ENCODE measurements at regions not wholly inside any gene's neighbourhood (a gene's known extent, or its start where the extent isn't known, plus 50 kb on each side); places are given as distances from the start of the nearest gene placed in this dataset.
"Not testable (repeated sequence)": the region's sequence is repeated elsewhere in the genome, so short reads cannot be mapped to it uniquely, and the experiment has no call there.

DNA sequence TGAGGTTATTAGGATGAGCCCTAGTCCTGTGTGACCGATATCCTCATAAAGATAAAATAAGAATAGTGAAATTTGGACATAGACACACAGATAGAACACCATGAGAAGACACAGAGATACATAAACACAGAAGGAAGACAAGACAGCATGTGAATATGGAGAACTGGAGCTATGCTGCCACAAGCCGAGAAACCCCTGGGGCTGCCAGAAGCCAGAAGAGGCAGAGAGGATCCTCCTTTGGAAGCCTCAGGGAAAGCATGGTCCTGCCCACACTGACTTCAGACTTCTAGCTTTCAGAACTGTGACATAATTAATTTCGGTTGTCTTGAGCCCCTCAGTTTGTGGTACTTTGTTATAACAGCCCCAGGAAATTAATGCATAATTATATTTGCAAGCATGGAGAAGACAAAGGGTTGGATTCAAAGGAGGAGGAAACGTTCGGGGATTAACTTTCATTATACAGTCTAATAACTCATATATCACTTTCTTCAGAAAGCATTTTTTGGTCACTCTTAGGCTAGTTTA, 1501.8 kb upstream of the FLRT2 start:
- DNase-seq: no peak

DNA sequence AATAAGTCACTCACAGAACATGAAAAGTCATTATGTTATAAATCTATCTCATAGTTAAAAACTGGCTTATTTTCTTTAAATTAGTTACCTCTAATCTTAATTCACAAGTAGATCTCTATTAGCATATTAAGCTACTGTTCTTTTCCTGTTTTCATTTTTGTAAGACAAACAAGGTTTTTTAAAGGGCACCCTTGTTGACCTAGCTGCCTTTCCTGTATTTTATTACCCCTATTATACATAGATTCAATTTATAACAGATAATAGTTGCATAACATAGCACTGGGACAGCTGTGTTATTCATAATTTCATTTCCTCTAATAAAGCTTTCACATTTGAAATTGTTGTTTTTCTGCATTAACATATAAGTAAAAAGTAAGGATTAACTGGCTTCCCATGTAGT, 1500.7 kb upstream of the FLRT2 start:
- DNase-seq: no peak

DNA sequence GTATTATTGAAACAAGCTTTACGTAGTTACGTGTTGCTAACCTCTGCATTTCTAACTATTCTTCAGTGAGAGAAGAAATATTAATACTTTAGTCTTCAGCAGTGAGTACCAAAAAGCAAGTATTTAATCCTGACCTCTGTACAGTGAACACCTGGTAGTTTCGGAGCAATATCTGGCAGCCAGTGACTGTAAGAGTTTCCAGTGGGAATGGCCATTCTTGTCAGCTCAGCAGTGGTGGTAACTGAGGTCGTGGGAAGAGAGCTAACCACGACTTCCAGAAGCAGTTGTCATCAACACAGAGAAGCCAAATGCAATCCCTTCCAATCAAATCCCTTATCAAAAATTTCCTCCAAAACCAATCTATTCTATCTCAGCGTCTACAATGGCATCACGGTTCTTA, 1500.2 kb upstream of the FLRT2 start:
- no peak for DNase-seq

DNA sequence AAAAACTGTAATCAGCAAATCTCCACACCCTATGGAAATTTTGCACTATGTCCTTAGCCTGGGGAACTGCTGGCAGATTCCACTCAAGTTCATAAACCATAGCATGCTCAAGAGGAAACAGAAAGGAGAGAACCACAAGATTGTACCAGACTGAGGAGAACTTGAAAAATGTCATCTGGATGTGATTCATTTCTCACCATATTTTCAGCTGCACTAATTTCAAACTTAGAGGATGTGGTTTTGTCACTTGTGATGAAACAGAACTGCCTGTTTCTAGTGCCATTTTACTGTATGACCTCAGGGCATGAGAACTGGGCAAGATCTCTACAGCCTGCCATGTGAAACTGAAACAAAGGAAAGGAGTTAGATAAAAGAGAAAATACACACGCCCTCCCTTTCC, 1493.1 kb upstream of the FLRT2 start:
- DNase-seq: no peak

DNA sequence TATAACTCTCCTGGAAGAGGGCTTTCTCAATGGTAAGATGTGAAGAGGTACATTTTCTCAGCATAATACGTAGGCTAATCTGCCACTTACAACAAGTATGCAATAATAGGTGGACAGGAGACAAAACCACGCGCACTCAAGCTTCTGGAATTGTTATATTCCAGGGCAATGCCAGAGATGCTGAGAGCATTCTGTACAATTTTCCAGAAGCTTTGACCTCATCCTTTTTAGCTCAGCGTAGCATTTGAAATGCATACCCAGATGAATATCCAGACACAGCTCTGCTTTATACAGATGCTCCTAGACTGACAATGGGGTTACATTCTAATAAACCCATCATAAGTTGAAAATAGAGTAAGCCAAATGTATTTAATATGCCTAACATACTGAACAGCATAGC, 1492.4 kb upstream of the FLRT2 start:
- no peak for DNase-seq

DNA sequence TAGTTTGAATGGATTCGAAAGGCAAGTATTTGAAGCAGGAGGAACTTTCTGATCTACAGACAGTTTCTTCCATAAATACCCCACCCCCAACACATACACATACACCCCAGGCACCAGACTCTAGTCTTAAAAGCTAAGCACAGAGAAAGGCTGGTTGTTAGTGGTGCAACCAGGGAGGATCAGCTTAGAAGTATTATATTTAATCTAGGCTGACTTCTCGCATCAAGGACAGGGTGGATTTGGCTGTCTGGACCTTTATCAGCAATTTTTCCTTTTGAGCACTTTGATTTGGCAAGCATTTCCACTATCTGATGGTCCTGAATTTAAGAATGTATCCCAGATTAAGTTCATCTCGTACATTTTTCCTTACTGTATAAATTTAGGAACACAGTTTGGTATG, 1489.8 kb upstream of the FLRT2 start:
- DNase-seq: no peak

DNA sequence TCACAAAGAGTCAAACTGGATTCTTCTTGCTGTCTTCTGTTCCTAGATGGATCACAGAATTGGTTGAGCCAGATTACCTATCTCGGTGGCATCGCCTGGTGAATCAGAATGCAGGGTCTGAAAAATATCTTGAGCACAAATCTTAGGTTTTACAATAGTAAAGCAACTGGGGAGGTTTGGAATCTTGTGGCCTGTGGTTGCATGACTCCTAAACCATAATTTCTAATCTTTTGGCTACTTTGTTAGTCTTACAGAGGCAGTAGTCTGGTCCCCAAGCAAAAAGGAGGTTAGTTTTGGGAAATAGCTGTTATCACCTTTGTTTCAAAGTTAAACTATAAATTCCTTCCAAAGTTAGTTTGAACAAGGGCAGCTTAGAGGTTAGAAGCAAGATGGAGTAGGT, 1488.5 kb upstream of the FLRT2 start:
- DNase-seq: no peak

DNA sequence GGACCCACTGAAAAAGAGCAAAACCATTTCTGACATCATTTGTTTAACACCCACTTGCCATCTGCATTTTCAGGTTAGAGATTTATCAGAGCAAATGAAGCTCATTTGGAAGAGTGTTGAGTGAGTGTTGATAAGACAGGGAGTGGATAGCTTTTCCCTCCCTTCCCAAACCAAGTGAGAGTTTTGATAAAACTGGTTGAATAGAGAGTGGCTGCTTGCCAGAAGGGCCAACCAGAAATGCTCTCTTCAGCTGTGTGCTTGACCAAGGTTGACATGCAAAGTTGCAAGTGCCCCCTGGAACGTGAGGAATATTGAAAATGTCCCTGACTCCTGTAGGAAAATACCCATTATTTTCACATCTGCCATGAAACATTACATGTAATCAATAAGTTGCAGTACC, 1487.0 kb upstream of the FLRT2 start:
- no peak for DNase-seq

DNA sequence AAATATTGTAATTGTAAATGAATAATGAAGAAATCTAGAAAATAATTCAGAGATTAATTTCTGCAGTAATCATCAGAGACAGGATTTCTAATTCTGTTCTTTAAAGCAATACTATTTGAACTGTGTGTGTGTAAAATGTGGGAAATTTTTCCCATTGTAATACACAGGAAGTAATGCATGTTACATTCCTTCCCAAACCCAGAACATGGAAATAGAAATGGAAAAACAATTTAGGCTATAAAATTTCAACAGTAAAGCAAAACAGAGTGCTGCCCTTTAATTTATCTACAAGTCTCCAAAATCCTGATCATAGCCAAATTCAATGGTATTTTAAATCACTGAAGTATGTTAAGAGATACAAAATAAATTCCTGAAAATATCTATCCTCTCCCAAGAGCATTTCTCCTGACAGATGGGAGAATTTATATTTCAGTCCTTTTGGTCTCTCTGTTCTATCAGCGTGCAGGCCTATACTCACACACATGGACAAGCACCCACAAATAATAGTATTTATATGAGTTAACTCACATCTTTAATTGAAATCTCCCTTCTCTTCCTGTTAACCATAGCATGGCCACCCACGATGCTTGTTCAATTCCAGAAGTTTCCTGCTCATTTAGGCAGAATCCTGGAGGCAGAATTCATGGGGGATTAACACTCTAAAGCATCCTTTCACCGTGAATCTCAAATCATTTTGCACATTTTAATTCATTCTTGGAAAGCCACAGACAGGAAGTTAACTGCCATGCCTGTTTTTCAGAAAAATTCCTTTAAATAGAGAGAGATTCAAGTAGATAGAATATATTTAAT, 1465.4 kb upstream of the FLRT2 start:
- DNase-seq: no peak

DNA sequence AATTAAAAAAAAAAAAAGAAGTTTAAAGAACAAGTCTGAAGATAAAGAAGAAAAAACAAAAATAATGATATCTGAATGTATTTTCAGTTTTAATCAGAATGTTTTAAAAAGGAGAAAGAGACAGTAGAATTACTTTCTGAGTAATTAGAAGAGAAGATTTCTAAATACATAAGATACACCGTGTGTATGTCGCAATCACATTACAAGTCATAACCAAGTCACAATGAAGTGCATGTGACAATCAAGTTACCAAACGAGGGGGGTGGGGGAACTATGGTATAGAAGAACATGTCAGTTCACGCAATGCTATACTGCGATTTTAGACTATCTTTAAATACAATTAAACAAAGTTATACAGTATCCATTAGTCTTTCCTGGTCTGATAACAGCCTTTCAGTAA, 1464.1 kb upstream of the FLRT2 start:
- DNase-seq: no peak

DNA sequence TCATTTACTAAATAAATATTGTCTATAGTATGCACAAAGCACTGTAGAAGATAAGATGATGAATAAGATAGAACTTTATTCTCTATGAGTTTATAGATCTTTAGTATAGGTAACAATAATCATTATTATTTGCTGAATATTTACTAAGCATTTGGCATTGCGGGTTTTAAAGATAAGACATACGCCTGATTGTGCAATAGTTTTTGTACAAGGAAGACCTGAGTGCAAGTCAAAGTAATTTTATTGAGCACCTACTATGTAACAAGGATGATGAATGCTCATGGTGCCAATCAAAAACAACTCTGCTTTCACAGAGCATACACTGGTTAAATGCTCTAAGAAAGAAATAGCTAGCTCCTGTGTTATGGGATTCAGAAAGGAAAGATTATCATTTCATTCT, 1461.7 kb upstream of the FLRT2 start:
- no peak for DNase-seq

DNA sequence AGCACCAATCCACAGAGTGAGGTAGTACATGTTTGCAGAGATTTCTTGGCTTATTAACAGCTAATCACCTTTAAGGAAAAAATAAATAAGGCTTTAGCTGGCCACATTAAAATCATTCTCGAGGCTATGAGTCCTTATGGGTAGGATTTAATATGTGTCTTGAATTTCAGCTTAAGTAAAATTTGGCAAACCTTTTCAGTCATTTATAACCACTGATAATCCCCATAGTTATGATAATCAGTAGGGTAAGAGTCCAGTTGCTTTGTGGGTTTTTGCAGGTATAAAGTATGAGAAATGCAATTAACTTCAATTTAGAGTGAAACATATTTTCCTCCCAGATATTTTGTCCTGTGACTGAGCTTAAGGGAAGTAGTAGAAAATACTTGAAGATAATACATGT, 1458.9 kb upstream of the FLRT2 start:
- no peak for DNase-seq

DNA sequence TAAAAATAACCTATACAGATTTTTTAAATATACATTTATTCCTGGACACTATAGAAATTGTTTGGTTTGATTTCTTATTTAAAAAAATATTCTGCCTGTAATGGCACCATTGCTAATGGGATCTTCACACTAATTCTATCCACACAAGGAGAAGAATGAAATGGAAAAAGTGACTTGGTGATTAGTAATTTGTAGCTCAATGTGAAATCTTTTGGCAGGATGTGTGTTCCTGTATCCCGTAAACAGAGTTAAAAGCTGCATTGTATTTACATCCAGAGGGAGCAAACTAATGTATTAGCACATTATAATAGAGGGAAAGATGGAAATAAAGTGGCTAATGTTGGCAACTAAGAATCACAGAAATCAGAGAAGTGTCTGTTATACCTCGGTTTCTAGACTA, 1455.3 kb upstream of the FLRT2 start:
- no peak for DNase-seq

DNA sequence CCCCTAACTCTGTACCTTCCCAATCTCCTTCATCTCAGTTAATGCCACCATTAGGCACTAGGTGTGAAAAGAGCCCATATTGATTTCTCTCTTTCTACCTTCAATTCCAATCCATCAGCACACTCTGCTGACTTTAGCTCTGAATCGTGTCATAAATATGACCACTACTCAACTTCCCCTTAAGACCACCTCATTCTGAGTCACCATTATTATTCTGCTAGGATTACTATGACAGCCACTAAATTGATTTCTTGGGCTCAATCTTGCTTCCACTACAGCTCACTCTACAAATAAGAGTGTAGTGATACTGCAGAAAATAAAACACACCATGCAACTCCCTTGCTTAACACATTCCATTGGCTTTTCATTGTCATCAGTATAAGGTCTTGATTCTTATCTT, 1449.0 kb upstream of the FLRT2 start:
- DNase-seq: no peak

DNA sequence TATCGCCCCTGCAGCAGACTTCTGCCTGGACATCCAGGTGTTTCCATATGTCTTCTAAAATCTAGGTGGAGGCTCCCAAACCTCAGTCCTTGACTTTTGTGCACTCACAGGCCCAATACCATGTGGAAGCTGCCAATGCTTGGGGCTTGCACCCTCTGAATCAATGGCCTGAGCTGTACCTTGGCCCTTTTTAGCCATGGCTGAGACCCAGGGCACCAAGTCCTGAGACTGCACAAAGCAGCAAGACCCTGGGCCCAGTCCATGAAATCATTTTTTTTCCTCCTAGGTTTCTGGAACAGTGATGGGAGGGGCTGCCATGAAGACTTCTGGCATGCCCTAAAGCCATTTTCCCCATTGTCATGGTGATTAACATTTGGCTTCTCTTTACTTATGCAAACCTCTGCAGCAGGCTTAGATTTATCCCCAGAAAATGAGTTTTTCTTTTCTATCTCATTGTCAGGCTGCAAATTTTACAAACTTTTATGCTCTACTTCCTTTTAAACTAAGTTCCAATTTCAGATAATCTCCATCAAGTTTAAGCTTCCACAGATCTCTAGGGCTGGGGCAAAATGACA, 1445.8 kb upstream of the FLRT2 start:
- DNase-seq: no peak

DNA sequence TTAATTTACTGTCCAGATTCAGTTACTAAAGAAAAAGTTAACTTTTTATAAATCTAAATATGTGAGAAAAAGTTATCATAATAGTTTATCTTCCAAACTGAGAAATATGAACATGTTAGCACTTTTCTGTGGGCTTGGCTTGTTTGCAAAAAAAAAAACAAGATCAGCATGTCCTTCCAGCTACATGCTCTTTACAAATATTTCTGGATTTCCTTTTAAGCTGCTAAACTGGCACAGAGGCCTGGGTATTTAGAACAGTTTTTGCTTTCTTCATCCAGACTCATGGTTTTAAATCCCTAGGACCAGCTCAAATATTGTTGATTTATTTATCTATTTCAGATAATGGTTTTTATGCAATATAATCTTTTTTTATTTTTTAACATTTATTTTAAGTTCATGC, 1444.5 kb upstream of the FLRT2 start:
- DNase-seq: no peak

DNA sequence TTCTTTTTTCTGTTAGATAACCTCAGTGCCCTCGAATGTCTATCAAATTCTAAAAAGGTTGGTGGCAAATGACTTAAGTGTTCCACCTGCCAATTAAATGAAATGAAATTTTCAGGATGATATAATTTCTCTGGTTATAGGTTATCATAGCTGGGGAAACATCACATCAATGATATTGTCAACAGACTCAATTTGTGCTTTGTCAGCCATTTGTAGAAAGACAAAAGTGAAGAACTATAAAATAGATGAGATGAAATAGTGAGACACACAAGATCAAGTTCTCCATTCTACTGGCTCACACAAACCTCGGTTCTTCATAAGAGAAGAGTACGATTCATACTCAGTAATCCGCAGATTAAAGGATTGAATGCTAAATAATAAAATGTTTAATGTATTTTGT, 1443.2 kb upstream of the FLRT2 start:
- DNase-seq: no peak

DNA sequence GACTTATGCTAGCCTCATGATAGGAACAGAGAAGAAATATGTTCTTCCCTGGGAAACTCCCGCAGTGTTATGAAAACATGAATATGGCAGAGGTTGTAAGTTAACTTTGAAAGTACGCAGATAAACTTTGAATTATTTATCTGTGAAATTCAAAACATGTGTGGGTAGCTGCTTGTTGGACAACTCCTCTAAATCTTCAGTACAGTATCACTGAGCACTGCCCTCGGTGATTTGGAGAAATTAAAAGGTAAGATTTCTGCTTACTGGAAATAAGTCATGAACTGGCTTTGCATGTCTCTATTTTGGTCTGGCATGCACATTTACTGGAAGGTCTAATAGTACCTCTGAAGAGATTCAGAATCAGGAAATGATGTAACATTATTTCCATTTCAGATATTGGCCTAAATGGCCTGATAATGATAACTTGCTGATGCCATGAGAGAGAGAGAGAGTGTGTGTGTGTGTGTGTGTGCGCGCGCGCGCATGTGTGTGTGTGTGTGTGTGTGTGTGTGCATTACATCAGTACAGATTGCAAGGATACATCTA, 1441.9 kb upstream of the FLRT2 start:
- DNase-seq: no peak

DNA sequence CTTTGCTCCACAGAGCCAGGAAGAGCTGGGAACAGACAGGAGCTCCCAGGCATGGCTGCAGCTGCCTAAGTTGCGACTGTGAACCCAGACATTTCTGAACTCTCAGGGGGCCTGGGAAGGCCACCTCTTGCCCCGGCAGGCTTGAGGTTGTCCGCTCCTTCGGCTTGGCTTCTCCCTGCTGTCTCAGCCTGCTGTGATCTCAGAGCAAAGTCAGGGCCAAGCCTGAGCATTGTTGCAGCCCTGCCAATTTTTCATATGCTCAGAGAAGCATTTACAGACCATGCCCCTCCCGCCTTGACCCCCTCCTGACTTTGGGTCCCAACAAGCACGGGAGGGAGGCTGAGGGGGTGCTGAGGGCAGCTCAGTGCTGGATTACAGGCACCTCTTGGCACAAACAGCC, 1439.1 kb upstream of the FLRT2 start:
- no peak for DNase-seq

DNA sequence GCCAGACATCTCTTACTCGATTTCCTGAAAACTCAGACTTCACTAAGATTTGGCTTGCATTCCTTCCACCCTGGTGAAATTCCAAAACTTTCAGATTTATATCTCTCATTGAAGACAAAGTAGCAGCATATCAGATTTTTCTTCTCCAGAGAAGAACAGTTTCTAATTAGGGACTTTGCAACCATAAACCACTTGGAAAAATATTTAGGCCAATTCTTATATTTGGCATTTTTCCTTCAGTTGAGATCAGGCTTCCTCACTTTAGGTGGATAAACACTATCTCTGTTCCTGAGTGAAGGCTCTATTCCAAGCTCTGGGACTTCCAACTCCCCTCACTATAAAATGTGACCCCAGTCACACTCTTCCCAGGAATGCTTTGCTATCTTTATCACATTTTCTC, 1434.3 kb upstream of the FLRT2 start:
- DNase-seq: no peak

DNA sequence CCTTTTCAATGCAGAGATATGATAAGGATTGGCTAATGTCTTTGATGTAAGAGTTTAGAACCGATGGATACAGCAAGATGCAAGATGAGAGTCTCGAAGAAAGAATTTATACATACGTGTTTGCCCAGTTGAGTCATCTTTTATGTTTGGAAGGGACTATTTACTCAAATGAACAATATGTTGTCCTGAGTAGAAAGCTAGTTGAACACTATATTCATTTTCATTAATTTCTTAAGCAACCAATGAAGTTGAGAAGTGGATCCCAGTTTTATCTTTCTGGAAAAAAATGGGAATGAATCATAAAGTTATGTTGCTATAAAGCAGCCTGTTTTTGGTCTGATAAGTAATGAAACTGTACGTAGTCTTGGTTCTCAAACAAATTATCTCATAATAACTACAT, 1431.7 kb upstream of the FLRT2 start:
- no peak for DNase-seq

DNA sequence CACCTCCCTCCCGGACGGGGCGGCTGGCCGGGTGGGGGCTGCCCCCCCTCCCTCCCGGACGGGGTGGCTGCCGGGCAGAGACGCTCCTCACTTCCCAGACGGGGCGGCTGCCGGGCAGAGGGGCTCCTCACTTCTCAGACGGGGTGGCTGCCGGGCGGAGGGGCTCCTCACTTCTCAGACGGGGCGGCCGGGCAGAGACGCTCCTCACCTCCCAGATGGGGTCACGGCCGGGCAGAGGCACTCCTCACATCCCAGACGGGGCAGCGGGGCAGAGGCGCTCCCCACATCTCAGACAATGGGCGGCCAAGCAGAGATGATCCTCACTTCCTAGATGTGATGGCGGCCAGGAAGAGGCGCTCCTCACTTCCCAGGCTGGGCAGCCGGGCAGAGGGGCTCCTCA, 1430.4 kb upstream of the FLRT2 start:
- not testable (repeated sequence) for DNase-seq

DNA sequence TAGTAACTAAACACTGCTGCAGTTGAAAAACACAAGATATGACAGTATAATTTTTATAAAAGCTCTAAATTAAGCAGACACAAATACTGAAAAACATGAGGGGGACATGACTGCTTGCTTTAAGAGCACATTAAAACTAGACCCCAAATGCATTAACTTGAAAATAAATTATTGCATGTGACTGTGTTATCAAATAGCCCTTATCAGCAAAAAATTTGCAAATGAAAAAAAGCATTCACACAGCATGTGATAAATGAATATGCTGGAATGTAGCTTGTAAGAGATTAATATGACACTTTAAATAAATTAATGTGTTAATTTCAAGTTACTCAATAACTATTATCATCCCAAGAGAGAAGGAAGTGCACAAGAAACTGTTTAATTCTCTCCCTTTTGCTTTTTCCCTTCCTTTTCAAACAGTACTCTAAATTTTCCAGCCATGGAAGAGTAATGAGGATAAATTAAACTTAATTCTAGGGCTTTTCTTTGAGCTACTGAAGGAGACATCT, 1422.1 kb upstream of the FLRT2 start:
- DNase-seq: no peak
